ENCODE measurements at regions not wholly inside any gene's neighbourhood (a gene's known extent, or its start where the extent isn't known, plus 50 kb on each side); places are given as distances from the start of the nearest gene placed in this dataset.

GRCh38 chr6:74408844-74409243, 712.8 kb downstream of the CD109 start:
- TF ChIP-seq CTCF (IDR thresholded peaks at IDR 0.05; ENCODE audit: low read length) (no peak), EZH2 (IDR thresholded peaks at IDR 0.05; ENCODE audit: borderline replicate concordance, low read length) (no peak)
